ENCODE measurements at regions not wholly inside any gene's neighbourhood (a gene's known extent, or its start where the extent isn't known, plus 50 kb on each side); places are given as distances from the start of the nearest gene placed in this dataset.
"Not testable (repeated sequence)": the region's sequence is repeated elsewhere in the genome, so short reads cannot be mapped to it uniquely, and the experiment has no call there.

GRCh38 chr13:74770361-74770760 lies 636.2 kb upstream of the KLF12 start:
- no peak for ATAC-seq

- no peak for ATAC-seq
Observed at GRCh38 chr13:74769333-74769732, 635.1 kb upstream of the KLF12 start.

GRCh38 chr13:74768521-74769085 lies 634.4 kb upstream of the KLF12 start:
- no peak for ATAC-seq

DNA sequence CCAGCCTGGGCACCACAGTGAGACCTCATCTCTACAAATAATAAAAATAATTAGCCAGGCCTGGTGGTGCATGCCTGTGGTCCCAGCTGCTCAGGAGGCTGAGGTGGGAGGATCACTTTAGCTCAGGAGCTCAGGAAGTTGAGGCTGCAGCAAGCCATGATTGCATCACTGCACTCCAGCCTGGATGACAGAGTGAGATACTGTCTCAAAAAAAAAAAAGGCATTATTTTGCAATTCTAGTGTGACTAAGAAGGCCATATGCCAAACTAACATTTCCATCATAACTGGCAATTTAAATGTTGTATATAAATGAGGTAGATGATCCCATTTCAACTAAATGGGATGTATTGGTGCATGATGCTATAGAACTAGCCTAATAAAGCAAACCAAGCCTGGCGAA lies 632.8 kb upstream of the KLF12 start:
- no peak for ATAC-seq

GRCh38 chr13:74765955-74766354 lies 631.8 kb upstream of the KLF12 start:
- no peak for ATAC-seq

GRCh38 chr13:74761801-74762757 lies 627.9 kb upstream of the KLF12 start:
- ATAC-seq, result no peak

DNA sequence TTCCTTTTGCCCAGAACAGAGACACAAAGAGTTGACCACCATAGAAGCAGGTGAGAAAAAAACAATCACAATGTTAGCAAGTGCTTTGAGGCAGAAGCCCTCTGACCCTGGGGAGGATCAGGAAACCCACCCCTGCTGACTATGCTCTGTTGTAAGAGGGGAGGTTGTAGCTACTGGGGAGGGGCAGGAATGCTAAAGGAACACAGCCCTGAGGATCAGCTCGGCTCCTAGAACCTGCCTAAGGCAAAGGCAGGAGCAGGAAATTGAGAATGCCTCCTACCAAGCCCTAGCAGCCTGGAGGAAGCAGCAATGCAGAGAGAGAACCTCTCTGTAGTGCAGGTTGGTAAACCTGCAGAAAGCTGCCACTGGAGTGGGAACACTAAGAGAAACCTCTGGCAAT lies 624.0 kb upstream of the KLF12 start:
- no peak for ATAC-seq

DNA sequence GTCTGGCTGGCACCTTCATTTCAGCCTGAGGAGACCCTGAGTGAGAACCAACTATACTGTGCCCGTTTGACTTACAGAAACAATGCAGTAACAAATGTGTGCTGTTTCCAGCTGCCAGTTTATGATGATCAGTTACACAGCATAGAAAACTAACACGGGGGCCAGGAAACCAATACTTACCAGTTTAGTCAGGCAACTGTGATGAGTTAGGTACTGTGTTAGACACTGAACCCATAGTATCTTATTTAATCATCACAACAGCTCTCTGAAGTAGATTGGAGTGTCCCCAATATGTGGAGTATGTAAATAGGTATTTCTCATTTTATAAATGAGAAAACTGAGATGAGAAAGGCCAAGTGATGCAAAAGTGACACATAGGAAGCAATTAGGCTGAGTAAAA lies 620.9 kb upstream of the KLF12 start:
- no peak for ATAC-seq

DNA sequence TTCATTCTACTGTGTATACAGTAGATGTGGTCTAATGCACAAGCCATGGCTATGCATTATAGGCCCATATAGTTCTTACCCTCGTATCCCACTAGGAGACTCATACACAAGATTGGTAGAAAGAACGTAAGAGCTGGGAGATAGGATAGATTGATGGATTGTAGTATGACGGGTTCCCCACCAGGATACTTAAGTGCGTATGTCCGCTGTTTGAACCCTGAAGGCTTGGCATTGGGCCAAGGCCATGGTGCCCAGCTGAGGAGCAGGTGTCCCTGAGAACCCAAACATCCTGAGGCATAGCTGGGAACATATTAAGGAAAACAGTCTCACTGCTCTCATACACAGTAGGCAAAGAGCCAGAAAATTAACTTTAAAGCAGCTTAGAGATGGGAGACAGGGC lies 617.5 kb upstream of the KLF12 start:
- no peak for ATAC-seq

GRCh38 chr13:74747186-74747955 lies 613.2 kb upstream of the KLF12 start:
- ATAC-seq, result no peak

GRCh38 chr13:74743992-74744391 lies 609.8 kb upstream of the KLF12 start:
- ATAC-seq, result no peak

DNA sequence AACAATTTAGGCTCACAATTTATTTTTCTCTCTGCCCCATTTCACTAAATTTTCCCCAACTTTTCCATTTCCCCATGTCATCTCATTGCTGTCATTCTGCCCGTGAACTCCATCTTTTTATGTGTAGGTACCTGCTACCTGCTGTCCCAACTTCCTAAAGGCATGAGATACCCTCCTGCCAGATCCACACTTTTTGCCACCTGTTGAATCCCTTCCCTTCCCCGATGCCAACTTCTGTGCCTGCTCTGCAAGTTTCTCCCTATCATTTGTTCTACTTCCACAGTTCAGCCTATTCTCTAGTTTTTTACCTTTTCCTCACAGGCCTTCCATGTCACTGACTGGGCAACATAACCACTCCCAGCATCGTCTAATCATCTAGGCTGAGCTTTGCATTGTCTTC lies 607.5 kb upstream of the KLF12 start:
- no peak for ATAC-seq

DNA sequence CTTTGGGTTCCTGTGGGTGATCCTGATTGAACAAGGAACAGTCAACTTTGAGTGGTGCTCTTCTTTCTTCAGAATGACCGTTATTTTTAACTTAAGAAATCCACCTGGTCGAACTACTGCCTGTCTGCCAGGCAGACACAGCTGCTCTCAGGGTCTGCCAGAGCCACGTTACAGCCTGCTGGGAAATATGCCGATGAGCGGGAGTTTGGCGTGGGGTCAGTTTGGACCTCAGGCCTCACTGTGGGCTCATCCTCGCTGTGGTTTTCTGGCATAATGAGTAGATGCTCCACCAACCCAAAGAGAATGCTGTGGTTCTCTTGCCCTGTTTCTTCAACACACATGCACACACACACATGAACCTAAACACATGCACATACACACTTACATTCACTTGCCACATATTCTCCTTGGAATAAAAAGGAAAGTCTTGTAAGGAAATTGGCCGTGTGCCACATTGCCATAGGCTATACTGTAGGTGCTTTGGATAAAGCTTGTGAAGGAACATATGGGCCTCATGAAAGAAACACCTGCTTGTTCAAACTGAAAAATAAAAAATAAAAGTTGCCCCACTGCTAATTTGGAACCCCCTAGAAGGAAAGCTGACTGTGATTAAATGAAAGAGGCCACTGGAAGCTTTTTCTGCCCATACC lies 598.7 kb upstream of the KLF12 start:
- ATAC-seq, result no peak

DNA sequence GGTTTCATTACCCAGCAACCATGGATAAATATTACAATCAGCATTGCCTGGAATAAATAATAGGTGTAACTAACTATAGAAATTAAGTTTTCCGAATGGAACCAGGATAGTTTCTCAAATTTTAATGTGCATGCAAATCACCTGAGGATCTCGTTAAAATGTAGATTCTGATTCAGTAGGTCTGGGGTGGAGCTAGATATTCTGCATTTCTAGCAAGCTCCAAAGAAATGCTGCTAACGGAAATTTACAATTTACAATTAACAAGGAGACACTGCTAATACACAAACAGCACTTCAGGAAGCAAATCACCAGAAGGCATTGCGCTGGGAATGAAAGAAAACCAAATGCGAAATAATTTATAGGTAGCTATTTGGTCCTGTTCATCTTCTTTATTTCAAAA lies 597.5 kb upstream of the KLF12 start:
- no peak for ATAC-seq

DNA sequence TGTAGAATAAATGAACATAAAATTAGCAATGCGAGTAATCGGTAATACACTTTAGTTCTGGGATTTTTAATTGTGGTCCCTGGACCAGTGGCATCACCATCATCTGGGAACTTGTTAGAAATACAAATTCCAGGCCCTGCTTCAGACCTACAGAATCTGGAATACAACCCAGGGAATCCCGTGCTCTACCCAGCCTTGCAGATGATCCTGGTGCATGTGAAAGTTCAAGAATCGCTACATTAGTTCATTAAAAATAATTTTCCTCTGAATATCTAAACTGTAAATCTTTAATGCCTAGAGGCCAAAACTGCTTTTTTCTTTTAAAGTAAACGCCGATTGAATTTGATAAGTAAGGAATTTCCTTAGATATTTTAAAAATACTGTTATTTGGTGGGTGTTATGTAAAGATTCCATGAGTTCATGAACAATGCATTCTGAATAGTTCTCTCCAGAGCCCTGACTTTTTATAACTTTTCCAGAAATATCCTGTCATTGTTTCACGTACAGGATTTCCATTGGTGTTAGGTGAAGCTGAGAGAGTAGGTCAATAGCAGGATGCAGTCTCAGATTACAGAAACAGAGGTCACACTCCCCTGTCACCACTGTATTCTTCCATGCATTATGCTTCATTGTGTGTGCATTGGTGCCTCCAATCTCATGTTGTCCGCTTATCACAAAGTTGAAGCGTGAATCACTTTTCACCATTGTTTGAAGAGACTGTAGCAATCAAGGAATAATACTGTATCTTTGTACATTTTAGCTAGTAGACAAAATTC lies 596.5 kb upstream of the KLF12 start:
- no peak for ATAC-seq

GRCh38 chr13:74726206-74726605 lies 592.0 kb upstream of the KLF12 start:
- no peak for ATAC-seq

DNA sequence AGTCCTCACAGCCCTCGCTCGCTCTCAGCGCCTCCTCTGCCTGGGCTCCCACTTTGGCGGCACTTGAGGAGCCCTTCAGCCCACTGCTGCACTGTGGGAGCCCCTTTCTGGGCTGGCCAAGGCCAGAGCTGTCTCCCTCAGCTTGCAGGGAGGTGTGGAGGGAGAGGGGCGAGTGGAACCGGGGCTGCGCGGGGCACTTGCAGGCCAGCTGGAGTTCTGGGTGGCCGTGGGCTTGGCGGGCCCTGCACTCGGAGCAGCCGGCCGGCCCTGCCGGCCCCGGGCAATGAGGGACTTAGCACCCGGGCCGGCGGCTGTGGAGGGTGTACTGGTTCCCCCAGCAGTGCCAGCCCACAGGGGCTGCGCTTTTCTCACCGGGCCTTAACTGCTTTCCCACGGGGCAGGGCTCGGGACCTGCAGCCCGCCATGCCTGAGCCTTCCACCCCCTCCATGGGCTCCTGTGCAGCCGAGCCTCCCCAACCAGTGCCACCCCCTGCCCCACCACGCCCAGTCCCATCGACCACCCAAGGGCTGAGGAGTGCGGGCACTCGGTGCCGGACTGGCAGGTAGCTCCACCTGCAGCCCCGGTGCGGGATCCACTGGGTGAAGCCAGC lies 584.1 kb upstream of the KLF12 start:
- not testable (repeated sequence) for ATAC-seq

DNA sequence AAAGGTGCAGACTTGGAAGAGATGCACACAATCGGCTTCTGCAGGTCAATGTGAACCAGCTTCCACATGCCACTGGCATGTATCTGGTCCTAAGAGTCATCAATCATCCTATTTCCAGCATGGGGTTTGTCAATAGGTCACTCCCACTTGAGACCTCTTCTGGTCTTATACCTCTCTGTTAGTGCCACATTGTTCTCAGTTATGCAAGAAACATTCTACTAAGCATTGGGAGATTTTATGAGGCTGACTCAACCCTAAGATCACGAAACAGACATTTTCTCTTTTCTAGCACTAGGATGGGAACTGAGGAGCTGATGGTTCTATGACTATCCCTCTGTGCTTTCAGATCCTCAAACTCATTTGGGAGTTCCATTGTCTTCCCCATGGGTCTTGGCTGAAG lies 581.5 kb upstream of the KLF12 start:
- no peak for ATAC-seq

- ATAC-seq, result no peak
Observed at GRCh38 chr13:74710006-74710405, 575.8 kb upstream of the KLF12 start.

GRCh38 chr13:74709226-74709625 lies 575.0 kb upstream of the KLF12 start:
- no peak for ATAC-seq

DNA sequence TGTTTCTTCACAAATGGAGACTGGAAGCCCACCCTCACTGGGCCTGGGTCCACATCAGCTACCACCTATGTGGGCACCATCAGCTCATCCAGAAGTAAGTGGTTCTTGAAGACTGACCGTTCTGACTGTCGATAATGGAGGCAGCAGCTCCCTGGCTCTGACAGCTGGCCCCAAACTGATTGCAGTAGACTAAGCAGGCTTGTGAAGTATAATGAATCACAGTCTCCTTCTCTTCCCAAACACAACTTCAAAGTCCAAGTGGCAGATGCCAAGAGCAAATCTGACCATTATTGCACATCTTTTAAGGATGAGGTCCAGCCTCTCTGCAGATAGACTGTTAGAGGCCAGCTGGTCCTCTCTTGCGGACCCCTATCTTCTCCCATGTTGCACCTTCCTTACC lies 574.4 kb upstream of the KLF12 start:
- ATAC-seq, result no peak

GRCh38 chr13:74707291-74707690 lies 573.1 kb upstream of the KLF12 start:
- ATAC-seq, result no peak

All from activated CD4-positive, CD25-positive, alpha-beta regulatory T cell treated with anti-CD3 and anti-CD28 coated beads, Interleukin-2, amount 50 U/mL, for 24 hours (primary cell).